ENCODE measurements at regions not wholly inside any gene's neighbourhood (a gene's known extent, or its start where the extent isn't known, plus 50 kb on each side); places are given as distances from the start of the nearest gene placed in this dataset.

GRCh38 chr10:33067481-33067880 is 109.5 kb upstream of the ITGB1 start:
- WGBS, 2 donors (ENCODE audit: low coverage in 1 of 2) = 80 to 85% methylated on average over 2 of the region's 2 CpGs
- no peaks in the 10 kb centered on the region for H3K27me3 ChIP-seq
- no peaks in the 10 kb centered on the region for H3K36me3 ChIP-seq
- no peak overlapping the region for H3K4me3 ChIP-seq
- no peak for DNase-seq
- in situ Hi-C loops (cut with MboI; ENCODE audit: low pct_ligation_motif_present in 1 of 4, low pct_unique_long_range_greater_than_20kb in 1 of 4, low sequenced_read_pairs in 3 of 4) (no loop called here), intact Hi-C loops (cut with DNase I; ENCODE audit: low total_unique reads) (no loop called here)
- no peak overlapping the region for H3K27ac ChIP-seq
- H3K9me3 ChIP-seq = no peaks in the 10 kb centered on the region
- H3K4me1 ChIP-seq = no peaks in the 10 kb centered on the region
- TF ChIP-seq CTCF (IDR thresholded peaks at IDR 0.05) = no peak
- TF ChIP-seq EP300 (IDR thresholded peaks at IDR 0.05; ENCODE audit: low read depth) = no peak
- TF ChIP-seq POLR2AphosphoS5 (IDR thresholded peaks at IDR 0.05) = no peak
- TF ChIP-seq POLR2A (IDR thresholded peaks at IDR 0.05) = no peak

GRCh38 chr10:33066558-33067236 is 108.7 kb upstream of the ITGB1 start:
- no peaks in the 10 kb centered on the region for H3K9me3 ChIP-seq
- H3K4me3 ChIP-seq = no peak overlapping the region
- in situ Hi-C loops (cut with MboI; ENCODE audit: low pct_ligation_motif_present in 1 of 4, low pct_unique_long_range_greater_than_20kb in 1 of 4, low sequenced_read_pairs in 3 of 4) (no loop called here), intact Hi-C loops (cut with DNase I; ENCODE audit: low total_unique reads) (no loop called here)
- no peaks in the 10 kb centered on the region for H3K4me1 ChIP-seq
- TF ChIP-seq POLR2AphosphoS5 (IDR thresholded peaks at IDR 0.05) (no peak), EP300 (IDR thresholded peaks at IDR 0.05; ENCODE audit: low read depth) (no peak), POLR2A (IDR thresholded peaks at IDR 0.05) (no peak), CTCF (IDR thresholded peaks at IDR 0.05) (no peak)
- no peaks in the 10 kb centered on the region for H3K36me3 ChIP-seq
- H3K27ac ChIP-seq = no peak overlapping the region
- WGBS, 2 donors (ENCODE audit: low coverage in 1 of 2) = 66 to 80% methylated on average over 2 to 9 of the region's 9 CpGs
- H3K27me3 ChIP-seq = no peaks in the 10 kb centered on the region
- no peak for DNase-seq

- intact Hi-C loops (cut with DNase I; ENCODE audit: low total_unique reads) (no loop called here), in situ Hi-C loops (cut with MboI; ENCODE audit: low pct_ligation_motif_present in 1 of 4, low pct_unique_long_range_greater_than_20kb in 1 of 4, low sequenced_read_pairs in 3 of 4) (no loop called here)
- DNase-seq = no peak
- no peaks in the 10 kb centered on the region for H3K4me1 ChIP-seq
- no peaks in the 10 kb centered on the region for H3K36me3 ChIP-seq
- no peaks in the 10 kb centered on the region for H3K9me3 ChIP-seq
- H3K27me3 ChIP-seq = no peaks in the 10 kb centered on the region
- 86 to 91% methylated on average over 1 of the region's 1 CpG for WGBS, 2 donors (ENCODE audit: low coverage in 1 of 2)
- H3K4me3 ChIP-seq = no peak overlapping the region
- TF ChIP-seq POLR2A (IDR thresholded peaks at IDR 0.05) (no peak), POLR2AphosphoS5 (IDR thresholded peaks at IDR 0.05) (no peak), EP300 (IDR thresholded peaks at IDR 0.05; ENCODE audit: low read depth) (no peak), CTCF (IDR thresholded peaks at IDR 0.05) (no peak)
- H3K27ac ChIP-seq = no peak overlapping the region
Measured at GRCh38 chr10:33065111-33065510, 107.1 kb upstream of the ITGB1 start.

- Histone ChIP-seq H3K9me3 (no peaks in the 10 kb centered on the region), H3K4me1 (no peaks in the 10 kb centered on the region), H3K27ac (no peak overlapping the region), H3K36me3 (no peaks in the 10 kb centered on the region), H3K4me3 (no peak overlapping the region), H3K27me3 (no peaks in the 10 kb centered on the region)
- in situ Hi-C loops (cut with MboI; ENCODE audit: low pct_ligation_motif_present in 1 of 4, low pct_unique_long_range_greater_than_20kb in 1 of 4, low sequenced_read_pairs in 3 of 4) = no loop called here
- WGBS, 2 donors (ENCODE audit: low coverage in 1 of 2) = 70% methylated on average over 1 of the region's 1 CpG; no CpG with 5 or more reads in 1 of the 2 donors
- no peak for DNase-seq
- TF ChIP-seq POLR2A (IDR thresholded peaks at IDR 0.05) = no peak
- TF ChIP-seq POLR2AphosphoS5 (IDR thresholded peaks at IDR 0.05) = no peak
- TF ChIP-seq CTCF (IDR thresholded peaks at IDR 0.05) = no peak
- TF ChIP-seq EP300 (IDR thresholded peaks at IDR 0.05; ENCODE audit: low read depth) = no peak
- intact Hi-C loops (cut with DNase I; ENCODE audit: low total_unique reads) = no loop called here
Measured at GRCh38 chr10:33064706-33065105, 106.7 kb upstream of the ITGB1 start.
